ENCODE measurements at regions not wholly inside any gene's neighbourhood (a gene's known extent, or its start where the extent isn't known, plus 50 kb on each side); places are given as distances from the start of the nearest gene placed in this dataset.

GRCh38 chr12:14157088-14157747 lies 175.8 kb upstream of the GRIN2B start:
- TF ChIP-seq REST (IDR thresholded peaks at IDR 0.05) (no peak), HNF4A (conservative IDR thresholded peaks at IDR 0.05) (no peak), JUND (IDR thresholded peaks at IDR 0.05) (no peak), TAF1 (conservative IDR thresholded peaks at IDR 0.05) (no peak)
- WGBS, result 91% methylated on average over 3 of the region's 3 CpGs
- H3K9me3 ChIP-seq (ENCODE audit: control insufficient read depth in 4 of 4, low read length in 3 of 4), result no peaks in the 10 kb centered on the region
- no peak overlapping the region for H3K9ac ChIP-seq (ENCODE audit: low read depth in 1 of 2, low read length in 2 of 2)
- H3K27me3 ChIP-seq (ENCODE audit: control insufficient read depth in 4 of 4, insufficient read depth in 4 of 4, low read length in 3 of 4), result no peaks in the 10 kb centered on the region
- no peak overlapping the region for H3K4me3 ChIP-seq (ENCODE audit: low read depth in 1 of 3, low read length in 3 of 3)
- H3K36me3 ChIP-seq (ENCODE audit: control insufficient read depth in 4 of 4, insufficient read depth in 3 of 4, low read depth in 1 of 4, low read length in 3 of 4), result no peaks in the 10 kb centered on the region
- H3K27ac ChIP-seq (ENCODE audit: low read depth in 1 of 2, low read length in 2 of 2), result no peak overlapping the region
- no peaks in the 10 kb centered on the region for H3K4me1 ChIP-seq (ENCODE audit: control insufficient read depth in 4 of 4, insufficient read depth in 4 of 4, low read length in 3 of 4)
- DNase-seq (ENCODE audit: low spot score), result no peak

GRCh38 chr12:14164266-14164665 lies 182.9 kb upstream of the GRIN2B start:
- no peak overlapping the region for H3K9ac ChIP-seq (ENCODE audit: low read depth in 1 of 2, low read length in 2 of 2)
- H3K27ac ChIP-seq (ENCODE audit: low read depth in 1 of 2, low read length in 2 of 2), result no peak overlapping the region
- no peaks in the 10 kb centered on the region for H3K27me3 ChIP-seq (ENCODE audit: control insufficient read depth in 4 of 4, insufficient read depth in 4 of 4, low read length in 3 of 4)
- no peaks in the 10 kb centered on the region for H3K36me3 ChIP-seq (ENCODE audit: control insufficient read depth in 4 of 4, insufficient read depth in 3 of 4, low read depth in 1 of 4, low read length in 3 of 4)
- no peak for DNase-seq (ENCODE audit: low spot score)
- H3K4me3 ChIP-seq (ENCODE audit: low read depth in 1 of 3, low read length in 3 of 3), result no peak overlapping the region
- TF ChIP-seq REST (IDR thresholded peaks at IDR 0.05) (no peak), NR2F2 (IDR thresholded peaks at IDR 0.05) (no peak), TAF1 (conservative IDR thresholded peaks at IDR 0.05) (no peak), FOXA2 (IDR thresholded peaks at IDR 0.05) (no peak), ATF3 (IDR thresholded peaks at IDR 0.05) (no peak), RXRA (IDR thresholded peaks at IDR 0.05) (no peak), CTCF (IDR thresholded peaks at IDR 0.05; ENCODE audit: low read depth, low read length, missing input control) (no peak), MAX (IDR thresholded peaks at IDR 0.05) (no peak), HNF4G (IDR thresholded peaks at IDR 0.05) (no peak), EGR1 (IDR thresholded peaks at IDR 0.05; ENCODE audit: low read depth in 2 of 2) (no peak), RAD21 (IDR thresholded peaks at IDR 0.05) (no peak), YY1 (IDR thresholded peaks at IDR 0.05) (no peak), FOXA1 (IDR thresholded peaks at IDR 0.05) (no peak), GABPA (IDR thresholded peaks at IDR 0.05 in 1 of 2, conservative IDR thresholded peaks at IDR 0.05 in 1 of 2) (no peak), ZBTB33 (IDR thresholded peaks at IDR 0.05) (no peak)
- no peaks in the 10 kb centered on the region for H3K4me1 ChIP-seq (ENCODE audit: control insufficient read depth in 4 of 4, insufficient read depth in 4 of 4, low read length in 3 of 4)
- 92% methylated on average over 8 of the region's 8 CpGs for WGBS
- H3K9me3 ChIP-seq (ENCODE audit: control insufficient read depth in 4 of 4, low read length in 3 of 4), result no peaks in the 10 kb centered on the region

Data from liver (tissue), 8 donors.